KBM-7 (cell line): ENCODE measurements at regions not wholly inside any gene's neighbourhood (a gene's known extent, or its start where the extent isn't known, plus 50 kb on each side); places are given as distances from the start of the nearest gene placed in this dataset.
"Not testable (repeated sequence)": the region's sequence is repeated elsewhere in the genome, so short reads cannot be mapped to it uniquely, and the experiment has no call there.

Experiments used
- DNase-seq: peaks from one replicate; pipeline ENCODE4 v3.0.0-alpha.2; 2015
- in situ Hi-C: fragments of 300-500 bp; cut with MboI; formaldehyde crosslinking; loops from 2 replicates; pipeline ENCODE4 v1.14.3; 2020; ENCODE audit warnings: low sequenced_read_pairs, low pct_unique_long_range_greater_than_20kb, mixed read lengths

DNA sequence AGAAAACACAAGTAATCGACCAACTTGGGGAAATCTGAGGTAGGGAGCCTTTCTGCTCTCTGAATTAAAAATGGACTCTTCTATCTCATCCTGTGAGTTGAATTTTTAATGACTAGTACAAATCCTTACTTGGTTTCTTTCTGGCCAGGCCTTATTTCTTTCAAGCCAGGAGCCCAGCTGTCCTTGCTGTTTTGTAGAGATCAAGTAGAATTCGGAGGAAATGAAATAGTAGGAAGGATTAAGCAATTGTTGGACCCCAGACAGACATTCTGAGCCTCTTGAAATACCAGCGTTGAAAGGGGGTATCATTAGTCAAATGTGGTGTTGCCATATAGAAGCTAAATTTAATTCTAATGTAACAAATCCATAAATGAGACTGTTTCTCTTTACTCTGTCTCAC, 53.7 kb upstream of the SMIM15 start:
- in situ Hi-C loops = no loop called here
- DNase-seq = no peak

DNA sequence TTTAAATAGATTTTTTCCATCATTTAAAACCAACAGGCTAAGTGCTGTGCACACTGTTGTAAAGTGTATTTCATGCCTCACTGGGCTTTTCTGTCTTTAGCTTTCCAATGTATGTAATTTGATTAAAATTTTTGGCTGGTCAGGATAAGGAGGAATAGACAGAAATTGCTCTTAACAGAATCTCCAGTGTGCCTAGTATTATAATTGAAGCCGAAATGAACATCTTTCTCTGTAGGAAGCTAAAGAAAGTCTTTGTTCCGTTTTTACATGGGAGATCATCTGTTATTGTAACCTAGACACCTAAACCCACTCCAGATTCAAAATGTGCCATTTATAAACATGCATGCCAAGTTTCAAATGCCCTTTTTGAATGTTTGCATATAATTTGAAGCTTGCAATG, 54.5 kb upstream of the SMIM15 start:
- no peak for DNase-seq
- in situ Hi-C loops = no loop called here

DNA sequence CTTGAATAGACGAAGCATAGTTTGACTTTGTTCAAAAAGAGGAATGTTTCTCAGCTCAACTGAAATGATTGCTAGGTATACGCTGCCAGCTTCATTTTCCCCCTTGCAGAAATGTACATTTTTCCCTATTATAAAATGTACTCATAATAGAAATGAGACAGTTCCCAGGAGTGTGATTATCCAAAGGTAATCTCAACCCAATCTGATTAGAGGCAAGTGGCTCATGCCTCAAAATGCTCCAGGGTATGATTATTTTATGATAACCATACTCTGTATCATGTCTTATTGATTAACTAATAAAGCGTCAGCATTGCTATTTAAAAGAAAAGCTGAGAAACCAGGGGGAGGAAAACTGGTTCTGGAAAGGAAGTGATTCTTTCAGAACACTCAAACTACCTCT, 54.9 kb upstream of the SMIM15 start:
- in situ Hi-C loops = no loop called here
- no peak for DNase-seq

DNA sequence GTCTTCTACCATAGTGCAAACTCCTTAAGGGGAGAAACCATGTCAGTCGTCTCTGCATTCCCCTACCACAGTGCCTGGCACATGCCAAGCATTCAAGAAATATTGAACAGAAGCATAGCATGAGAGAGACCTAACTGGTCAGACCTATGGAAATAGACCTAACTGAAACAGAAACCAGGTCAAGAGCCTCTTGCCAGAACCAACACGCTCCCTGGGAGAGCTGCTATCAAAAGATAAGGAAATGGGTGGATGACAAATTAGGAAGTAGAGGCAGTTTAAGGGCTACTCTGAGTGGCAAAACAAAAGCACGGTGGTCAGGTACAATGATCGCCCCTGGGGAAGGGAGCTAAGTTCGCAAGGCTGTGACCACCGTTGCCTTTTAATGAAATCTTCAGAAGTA, 66.0 kb upstream of the SMIM15 start:
- in situ Hi-C loops = no loop called here
- no peak for DNase-seq

DNA sequence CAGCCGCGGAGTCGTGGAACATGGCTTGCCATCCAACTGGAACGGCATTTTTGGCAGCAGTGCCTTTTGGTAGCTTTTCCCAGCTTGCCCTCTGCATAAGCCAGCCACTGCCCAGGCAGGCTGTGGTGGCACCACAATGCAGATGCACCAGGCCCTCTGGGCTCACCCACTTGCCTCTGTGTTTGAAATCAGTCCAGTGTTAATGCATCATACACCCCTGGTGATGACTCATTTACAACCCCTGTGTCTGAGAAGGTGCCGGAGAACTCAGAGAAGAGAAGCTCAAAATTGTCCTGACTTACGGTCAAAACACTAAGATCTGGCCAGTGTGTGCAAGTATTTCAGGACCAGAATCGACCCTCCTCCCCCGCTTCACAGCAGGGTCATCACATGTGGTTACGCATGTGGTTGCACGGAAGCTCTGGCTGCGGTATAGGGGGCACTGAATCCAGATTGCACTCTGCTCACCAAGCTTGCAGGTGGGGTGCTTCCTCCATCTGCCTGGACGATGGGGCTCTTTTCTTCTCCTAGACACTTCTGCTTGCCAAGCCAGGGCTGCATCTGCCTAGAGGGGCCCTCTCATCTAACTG, 66.5 kb upstream of the SMIM15 start:
- in situ Hi-C loops = no loop called here
- DNase-seq = peak; percentile 79

DNA sequence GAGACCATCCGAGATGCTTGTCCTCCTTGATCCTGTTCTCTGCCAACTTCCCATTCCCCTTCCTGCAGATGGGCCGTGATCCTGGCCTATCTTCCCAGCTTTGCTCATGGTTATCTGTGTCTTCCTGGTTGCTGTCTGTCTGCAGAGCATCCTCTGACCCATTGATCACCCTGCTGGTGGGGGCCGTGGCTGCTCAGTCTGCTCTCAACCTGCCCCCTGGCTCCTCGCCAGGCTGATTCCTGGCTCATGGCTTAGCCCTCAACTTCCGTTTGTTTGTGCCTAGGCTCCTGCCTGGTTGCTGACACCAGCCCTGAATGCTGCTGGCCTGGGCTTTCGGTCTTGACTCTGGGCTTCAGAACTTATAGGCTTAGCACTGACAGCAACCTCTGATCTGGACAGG, 67.1 kb upstream of the SMIM15 start:
- no peak for DNase-seq
- in situ Hi-C loops = no loop called here

DNA sequence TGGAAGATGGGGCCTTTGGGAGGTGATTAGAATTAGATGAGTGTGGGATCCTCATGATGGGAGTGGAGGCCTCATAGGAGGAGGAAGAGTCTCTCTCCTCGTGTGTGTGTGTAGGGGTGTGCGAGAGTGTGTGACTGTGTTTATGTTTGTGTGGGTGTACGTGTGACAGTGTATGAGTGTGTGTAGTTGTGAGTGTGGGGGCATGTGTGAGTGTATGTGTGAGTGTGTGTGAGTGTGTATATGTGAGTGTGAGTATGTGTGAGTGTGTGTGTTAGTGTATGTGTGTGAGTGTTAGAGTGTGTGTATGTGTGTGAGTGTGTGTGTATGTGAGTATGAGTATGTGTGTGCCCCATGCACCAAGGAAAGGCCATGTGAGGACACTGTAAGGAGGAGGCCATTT, 68.2 kb upstream of the SMIM15 start:
- in situ Hi-C loops = no loop called here
- DNase-seq = no peak

DNA sequence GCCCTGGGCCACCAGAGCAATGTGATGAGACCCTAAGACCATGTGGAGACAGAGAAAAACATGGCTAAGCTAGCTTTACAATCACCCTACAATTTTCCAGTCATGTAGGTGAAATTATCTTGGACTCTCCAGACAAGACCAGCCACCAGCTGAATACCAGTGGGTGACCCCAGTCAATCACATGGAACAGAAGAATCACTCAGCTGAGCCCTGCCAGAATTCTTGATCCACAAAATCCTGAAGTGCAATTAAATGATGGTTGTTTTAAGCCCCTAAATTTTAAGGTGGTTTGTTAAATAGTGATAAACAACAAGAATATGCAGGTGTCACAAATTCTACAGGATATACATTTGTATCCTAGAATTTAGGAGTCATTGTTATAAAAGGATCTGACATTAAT, 69.5 kb upstream of the SMIM15 start:
- in situ Hi-C loops = no loop called here
- no peak for DNase-seq

DNA sequence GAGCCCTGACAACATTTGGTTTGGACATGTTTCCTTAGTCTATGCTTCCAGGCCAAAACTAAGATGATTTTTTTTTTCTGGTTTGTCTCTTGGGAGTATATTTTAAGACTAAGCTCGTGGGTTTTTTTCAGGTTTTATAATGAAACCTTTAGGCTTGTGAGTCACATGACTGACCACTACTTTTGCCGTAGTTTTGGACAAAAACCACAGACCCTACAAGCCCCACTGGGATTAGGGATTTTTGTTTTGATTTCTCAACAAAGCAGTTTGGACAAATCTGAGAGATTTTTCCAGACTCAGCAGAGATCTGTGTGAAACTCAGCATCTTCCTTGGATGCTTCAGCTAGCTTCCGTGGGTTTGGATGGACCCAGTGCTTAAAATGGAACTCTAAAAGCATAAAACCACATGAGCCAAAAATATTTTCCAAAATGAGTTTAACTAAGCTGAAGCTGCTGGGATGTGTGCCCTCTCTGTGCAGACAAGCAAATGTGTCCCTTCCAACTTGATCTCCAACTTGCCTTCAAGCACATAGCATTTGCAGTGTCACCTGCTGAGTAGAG, 70.3 kb upstream of the SMIM15 start:
- in situ Hi-C loops = no loop called here
- no peak for DNase-seq

DNA sequence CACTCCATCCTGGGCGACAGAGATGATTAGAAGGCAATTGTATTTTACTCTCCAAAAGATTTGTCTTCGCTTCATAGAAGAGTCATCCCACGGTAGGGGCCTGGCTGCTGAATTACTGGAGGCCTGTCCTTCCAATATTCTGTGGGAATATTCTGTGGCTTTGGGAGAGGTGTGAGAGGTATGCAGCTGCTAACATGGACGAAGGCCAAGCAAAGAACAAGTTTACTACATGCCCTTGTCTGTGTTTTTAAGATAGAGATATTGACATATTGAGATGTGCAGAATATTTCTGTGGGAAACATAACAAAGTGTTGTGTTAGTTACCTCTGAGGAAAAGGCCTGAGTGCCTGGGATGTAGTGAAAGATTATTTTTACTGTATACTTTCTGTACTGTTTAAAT, 71.8 kb upstream of the SMIM15 start:
- no peak for DNase-seq
- in situ Hi-C loops = no loop called here

DNA sequence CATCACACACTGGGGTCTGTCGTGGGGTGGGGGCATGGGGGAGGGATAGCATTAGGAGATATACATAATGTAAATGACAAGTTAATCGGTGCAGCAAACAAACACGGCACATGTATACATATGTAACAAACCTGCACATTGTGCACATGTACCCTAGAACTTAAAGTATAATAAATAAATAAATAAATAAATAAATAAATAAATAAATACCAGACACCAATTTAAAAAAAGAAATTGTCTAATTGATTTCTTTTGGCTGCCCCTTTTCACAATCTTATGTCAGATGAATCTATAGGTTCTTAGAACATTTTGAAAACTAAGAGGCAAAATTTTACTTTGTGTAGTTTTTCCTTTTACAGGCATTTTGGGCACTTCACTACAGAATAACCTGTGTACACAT, 74.4 kb upstream of the SMIM15 start:
- in situ Hi-C loops, DNase-seq: not testable (repeated sequence)

DNA sequence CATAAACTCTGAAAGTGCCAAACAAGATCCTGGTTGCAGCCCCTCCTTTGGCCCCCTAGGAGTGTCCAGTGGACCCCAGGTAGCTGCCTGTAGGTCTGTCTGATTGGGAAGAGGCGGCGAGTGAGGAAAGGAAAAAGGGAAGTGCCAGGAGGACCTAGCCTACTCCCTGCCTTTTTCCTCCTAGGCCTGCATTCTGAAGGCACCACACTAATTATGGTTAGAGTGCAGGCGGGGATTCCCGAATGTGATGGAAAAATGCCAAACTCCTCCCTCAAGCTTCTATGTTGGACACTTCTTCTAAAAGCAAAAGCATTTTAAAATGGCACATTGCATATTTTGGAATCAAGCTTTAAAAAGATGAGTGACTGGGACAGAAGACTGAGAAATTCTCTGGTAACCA, 83.2 kb upstream of the SMIM15 start:
- in situ Hi-C loops = no loop called here

DNA sequence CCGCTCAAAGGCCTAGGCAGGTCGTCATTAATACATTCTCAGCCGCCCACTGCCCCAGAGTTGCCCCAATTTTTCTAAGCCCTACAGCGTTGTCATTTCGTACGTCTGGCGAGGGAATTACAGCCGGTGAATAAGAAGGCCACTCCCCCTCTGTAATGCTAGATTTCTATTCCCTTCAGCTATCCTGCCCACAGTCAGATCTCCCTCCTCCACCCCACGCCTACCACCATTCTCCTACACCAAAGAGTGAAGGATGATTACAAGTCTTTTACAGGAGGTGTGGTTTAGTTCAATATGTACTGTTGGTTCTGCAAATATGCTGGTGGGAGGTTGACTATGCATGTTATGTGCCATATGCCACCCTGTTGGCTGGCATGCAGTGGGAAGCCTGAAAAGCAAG, 83.7 kb upstream of the SMIM15 start:
- in situ Hi-C loops = no loop called here
- no peak for DNase-seq

More for the DNA sequence above, 83.2 kb upstream of the SMIM15 start:
- no peak for DNase-seq

DNA sequence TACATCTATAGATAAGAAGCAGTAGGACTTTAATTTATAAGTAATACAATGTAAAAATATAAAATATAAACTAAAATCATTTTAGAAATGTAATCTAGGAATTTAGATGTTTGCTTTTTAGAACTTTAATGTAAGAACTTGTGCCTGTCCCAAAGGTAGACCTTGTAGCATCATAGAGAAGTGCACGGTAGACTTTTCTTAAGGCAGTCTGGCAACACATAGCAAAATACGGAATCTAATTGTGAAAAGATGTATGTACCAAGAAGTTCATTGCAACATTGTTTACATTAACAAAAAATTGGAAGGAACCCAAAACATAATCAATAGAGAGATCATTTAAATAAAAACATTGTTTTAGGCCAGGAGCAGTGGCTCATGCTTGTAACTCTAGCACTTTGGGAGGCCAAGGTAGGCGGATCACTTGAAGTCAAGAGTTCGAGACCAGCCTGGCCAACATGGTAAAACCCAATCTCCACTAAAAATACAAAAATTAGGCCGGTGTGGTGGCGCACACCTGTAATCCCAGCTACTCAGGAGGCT, 84.6 kb upstream of the SMIM15 start:
- in situ Hi-C loops = no loop called here
- DNase-seq = no peak

DNA sequence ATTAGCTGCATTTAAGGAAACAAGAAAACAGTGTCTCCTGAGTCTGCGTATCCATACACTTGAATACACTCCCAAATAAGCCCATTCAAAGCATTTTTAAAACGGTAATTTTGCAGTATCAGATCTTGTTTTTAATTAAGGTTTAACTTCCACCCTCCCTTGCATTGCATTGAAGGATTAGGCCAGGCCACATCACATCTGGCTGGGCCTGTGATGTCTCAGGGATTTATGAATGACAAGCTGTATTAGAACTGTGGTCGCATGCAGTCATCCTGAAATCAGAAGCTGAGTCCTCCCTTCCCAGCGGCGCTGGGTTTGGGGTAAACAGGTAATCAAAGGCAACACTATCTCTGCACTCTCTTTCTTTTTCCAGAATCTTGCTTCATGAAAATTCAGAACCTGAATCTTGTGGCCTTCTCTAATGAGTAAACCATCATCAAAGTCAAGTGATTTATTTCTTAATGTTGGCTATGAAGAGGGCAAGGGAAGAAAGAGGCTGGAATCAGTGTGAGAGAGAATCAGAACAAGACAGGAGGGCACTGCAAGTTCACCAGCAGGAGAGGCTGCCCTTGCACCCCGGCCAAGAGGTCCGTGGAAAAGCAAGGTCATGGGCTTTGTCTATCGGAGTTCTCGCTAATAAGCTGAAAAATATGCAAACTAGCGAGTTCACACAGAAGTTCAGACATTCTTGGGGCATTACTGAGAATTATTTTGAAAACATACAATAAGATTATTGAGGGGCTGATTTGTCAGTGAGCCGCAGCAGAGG, 80.0 kb upstream of the ZSWIM6 start:
- no peak for DNase-seq
- in situ Hi-C loops = no loop called here

DNA sequence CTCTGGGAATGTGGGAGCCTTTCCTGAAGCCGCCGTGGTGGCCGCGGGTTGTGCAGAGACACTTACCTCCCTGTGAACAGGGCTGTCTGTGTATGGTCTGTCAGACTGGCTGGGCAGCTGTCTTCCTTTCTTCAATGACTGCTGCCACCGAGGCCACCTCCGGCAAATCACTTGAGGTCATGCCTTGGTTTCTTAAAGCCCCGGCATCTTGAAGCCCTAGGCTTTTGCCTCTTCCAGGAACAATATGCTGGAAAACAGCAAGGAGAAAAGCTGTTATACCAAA, 79.5 kb upstream of the ZSWIM6 start:
- in situ Hi-C loops = no loop called here
- DNase-seq = no peak

DNA sequence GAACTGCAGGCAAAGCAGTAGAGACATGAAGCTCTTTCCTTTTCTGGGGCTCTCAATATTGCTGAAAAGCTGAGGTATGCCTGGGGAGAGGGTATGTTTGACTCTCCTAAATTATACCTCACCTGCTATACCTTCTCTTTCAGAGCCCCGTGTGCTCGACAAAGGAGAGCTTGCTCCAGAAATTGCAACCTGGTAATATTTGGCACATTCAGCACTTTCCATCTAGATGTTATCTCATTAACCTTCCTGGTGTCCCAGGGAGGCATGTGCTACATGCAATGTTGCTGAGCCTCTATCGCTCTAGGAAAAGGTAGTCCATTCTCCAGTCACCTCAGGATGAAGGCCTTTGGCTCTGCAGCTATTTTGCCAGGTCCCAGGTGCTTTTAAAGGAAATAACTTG, 78.5 kb upstream of the ZSWIM6 start:
- in situ Hi-C loops = no loop called here
- DNase-seq = no peak

DNA sequence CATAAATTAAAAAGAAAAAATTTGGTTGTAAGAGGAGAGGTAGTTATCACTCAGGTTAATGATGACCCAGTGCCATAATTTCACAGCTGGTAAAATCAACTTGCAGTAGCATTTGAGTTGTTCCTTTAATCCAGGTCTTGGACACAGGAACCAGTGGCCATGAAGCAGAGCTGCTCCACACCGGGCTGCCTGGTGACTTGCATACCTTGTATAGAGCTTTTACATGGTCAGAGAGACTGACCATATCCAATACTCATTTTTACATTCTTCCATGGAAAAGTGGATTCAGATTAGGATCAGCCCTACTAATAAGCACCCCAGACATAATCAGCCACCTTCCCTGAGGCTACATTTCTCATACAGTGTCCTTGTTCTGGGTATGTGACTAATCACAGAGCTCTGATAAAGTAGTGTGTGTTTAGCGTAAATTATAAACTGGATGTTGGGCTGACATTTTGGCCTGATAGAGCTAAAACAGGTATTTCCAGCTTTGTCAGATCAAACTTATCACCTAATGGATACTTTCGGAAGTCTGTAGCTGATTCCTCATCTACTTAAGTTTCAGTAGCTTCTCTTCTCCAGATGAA, 77.0 kb upstream of the ZSWIM6 start:
- no peak for DNase-seq
- in situ Hi-C loops = no loop called here

DNA sequence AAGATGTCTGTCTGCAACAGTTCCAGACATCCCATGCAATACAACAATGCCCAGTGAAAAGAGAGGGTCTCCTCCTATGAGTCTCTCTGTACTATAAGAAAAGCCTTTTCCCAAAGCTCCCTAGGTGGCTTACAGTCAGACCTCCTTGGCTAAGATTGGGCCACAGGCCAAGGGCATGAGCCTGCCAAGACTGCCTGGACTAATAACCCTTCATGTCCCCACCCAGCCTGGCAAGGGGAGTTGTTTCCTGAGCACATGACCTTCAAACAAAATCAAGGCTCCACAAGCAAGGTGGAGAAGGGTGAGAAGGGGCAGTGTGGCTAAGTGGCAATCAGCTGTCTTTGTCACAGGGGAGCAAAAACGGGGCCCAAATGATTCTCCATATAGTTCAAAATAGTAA, 75.6 kb upstream of the ZSWIM6 start:
- in situ Hi-C loops = no loop called here
- DNase-seq = no peak

DNA sequence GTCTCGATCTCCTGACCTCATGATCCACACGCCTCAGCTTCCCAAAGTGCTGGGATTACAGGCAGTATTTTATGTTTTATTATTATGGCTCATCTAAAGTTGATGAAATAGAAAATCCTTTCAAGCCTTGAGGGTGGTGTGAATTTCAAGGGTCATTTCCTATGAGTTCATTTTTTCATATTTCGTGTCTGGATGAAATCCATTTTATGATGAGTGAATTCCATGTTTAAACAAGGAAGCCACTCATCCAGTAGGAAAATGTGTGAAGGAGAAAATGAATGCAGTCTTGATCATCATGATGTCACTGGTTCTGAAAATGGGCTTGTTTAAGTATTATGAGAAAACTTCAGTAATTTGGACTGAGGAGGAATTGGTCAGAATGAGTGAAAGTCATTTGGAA, 74.6 kb upstream of the ZSWIM6 start:
- in situ Hi-C loops = no loop called here
- DNase-seq = no peak

DNA sequence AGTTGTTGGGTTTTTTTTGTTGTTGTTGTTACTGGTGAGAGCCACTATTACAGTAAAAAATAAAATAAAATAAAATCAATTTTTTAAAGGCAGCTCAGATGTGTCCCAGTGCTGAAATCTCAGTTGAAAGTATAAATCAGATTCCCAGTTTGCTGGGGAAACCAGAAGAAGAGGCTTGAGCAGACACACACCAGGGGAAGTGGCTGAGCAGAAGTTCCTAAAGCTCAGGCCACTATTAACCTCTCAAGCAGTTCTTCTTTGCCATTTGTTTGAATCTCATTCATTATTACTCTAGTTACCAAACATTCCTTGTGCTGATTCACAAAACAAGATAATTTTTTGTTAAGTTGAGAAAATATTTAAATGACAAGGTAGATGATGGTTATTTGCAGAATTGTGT, 70.9 kb upstream of the ZSWIM6 start:
- no peak for DNase-seq

More for the DNA sequence above, 70.9 kb upstream of the ZSWIM6 start:
- in situ Hi-C loops = no loop called here
